A673 (cell line): ENCODE measurements at regions not wholly inside any gene's neighbourhood (a gene's known extent, or its start where the extent isn't known, plus 50 kb on each side); places are given as distances from the start of the nearest gene placed in this dataset.

ENCODE experiments used
- BruUV-seq: library from RNA; stranded (reverse); fragments of 400-500 nt; replicated peaks from 2 replicates; lab custom pipeline; 2021; lab: Mats Ljungman, UMichigan
- CTCF ChIA-PET: fragments of 300-600 bp; sonication (Branson Sonifier 250); formaldehyde crosslinking; loops from one replicate; lab custom pipeline; 2022; ENCODE audit warnings: antibody characterized with exemption; lab: Charles Lee
- POLR2A ChIA-PET: fragments of 300-600 bp; sonication (Branson Sonifier 250); formaldehyde crosslinking; loops from one replicate; lab custom pipeline; 2022; ENCODE audit warnings: antibody characterized with exemption; ENCODE audit not compliant: low non-redundant PET; lab: Charles Lee
- DNase-seq: peaks from one replicate; pipeline ENCODE4 v3.0.0-alpha.2; 2015; ENCODE audit warnings: low spot score
- H3K27ac ChIP-seq: fragments of 200-600 bp; sonication (generic); 2 replicates; pipeline ENCODE4 v1.5.1; 2016; ENCODE audit warnings: mixed run types, low read depth, mild to moderate bottlenecking, mixed read lengths, antibody characterized with exemption, low read length; ENCODE audit not compliant: poor library complexity, severe bottlenecking
- H3K27me3 ChIP-seq: fragments of 200-600 bp; sonication (generic); replicated peaks from 2 replicates; pipeline ENCODE4 v1.6.1; 2017; ENCODE audit warnings: mixed run types, low read depth, mild to moderate bottlenecking, mixed read lengths, antibody characterized with exemption, low read length; ENCODE audit not compliant: insufficient read depth, poor library complexity
- H3K36me3 ChIP-seq: fragments of 200-600 bp; sonication (generic); 2 replicates; pipeline ENCODE4 v1.6.1; 2016; ENCODE audit warnings: mixed run types, mild to moderate bottlenecking, mixed read lengths, antibody characterized with exemption, low read length; ENCODE audit not compliant: insufficient read depth, poor library complexity, severe bottlenecking
- H3K4me1 ChIP-seq: fragments of 200-600 bp; sonication (generic); 2 replicates; pipeline ENCODE4 v1.6.1; 2017; ENCODE audit warnings: mixed run types, mild to moderate bottlenecking, mixed read lengths, antibody characterized with exemption, low read length; ENCODE audit not compliant: insufficient read depth, poor library complexity, severe bottlenecking
- H3K4me3 ChIP-seq: fragments of 200-600 bp; sonication (generic); 2 replicates; pipeline ENCODE4 v1.5.1; 2016; ENCODE audit warnings: low read depth, mixed run types, mild to moderate bottlenecking, mixed read lengths, low read length; ENCODE audit not compliant: poor library complexity, severe bottlenecking
- H3K9me3 ChIP-seq: fragments of 200-600 bp; sonication (generic); 2 replicates; pipeline ENCODE4 v1.6.1; 2016; ENCODE audit warnings: mixed run types, low read depth, mild to moderate bottlenecking, mixed read lengths, antibody characterized with exemption, low read length; ENCODE audit not compliant: poor library complexity, severe bottlenecking
- EZH2 ChIP-seq: fragments of 200-600 bp; sonication (generic); IDR thresholded peaks from 2 replicates; pipeline ENCODE4 v1.6.1; 2017; ENCODE audit warnings: borderline replicate concordance, low read depth, mild to moderate bottlenecking, mixed read lengths, antibody characterized with exemption, low read length; ENCODE audit not compliant: poor library complexity, severe bottlenecking
- intact Hi-C: fragments of 100-400 bp; cut with micrococcal nuclease; formaldehyde crosslinking; loops from one replicate; pipeline ENCODE4 v1.10.0; 2022; ENCODE audit not compliant: unreplicated experiment
- TF ChIP-seq, protein P1 (sequence below): fragments of 300-800, 200-600 bp; sonication (generic); conservative IDR thresholded peaks from 2 replicates; pipeline ENCODE4 v1.5.1; 2017; ENCODE audit warnings: low read depth, mild to moderate bottlenecking, antibody characterized with exemption, low read length, moderate library complexity, mixed read lengths

DNA sequence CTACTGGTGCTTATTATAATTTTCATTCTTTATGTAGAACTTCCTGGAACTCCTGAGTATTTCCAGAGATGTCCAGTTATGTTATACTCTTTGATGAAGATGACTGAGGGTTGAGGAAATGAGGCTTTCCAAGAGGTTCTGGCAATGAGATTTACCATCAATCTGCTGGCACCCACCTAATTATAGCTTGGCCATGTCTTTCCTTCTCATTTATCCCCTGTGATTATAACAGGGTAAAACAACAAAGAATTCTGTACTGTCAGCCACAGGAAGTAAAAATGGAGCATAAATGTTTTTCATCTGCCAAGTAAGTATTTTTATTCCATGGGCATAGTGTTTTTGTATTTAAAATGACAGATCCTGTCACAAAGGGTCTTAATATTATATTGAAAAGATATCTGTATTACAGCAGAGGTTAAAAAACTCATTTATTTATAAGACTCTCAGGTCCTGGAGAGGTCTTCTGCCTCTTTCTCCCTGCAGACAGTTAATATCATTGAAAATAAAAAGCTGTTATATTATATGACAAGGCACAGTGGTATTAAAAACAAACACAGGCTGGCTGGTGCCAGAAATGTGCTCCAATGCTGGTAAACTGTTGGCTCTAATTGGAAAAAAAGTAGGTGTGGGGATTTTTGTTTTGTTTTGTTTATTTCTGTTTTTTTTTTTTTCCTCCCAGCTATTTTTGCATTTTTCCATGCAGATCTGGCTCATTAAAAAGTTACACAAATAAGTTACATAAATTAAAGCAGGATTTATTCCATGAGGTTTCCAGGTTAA is 1764.1 kb upstream of the CELF4 start:
- ChIA-PET POLR2A (interaction anchor here (0.7 kb wide), 2 partner anchors 44 to 677 kb away, joined by 3 to 5 read pairs; no protein-coding TSS in a partner anchor), CTCF (no interaction called here)
- H3K36me3 ChIP-seq: no peaks in the 10 kb centered on the region
- no TSS peak for BruUV-seq
- no peaks in the 10 kb centered on the region for H3K4me1 ChIP-seq
- no peaks in the 10 kb centered on the region for H3K27me3 ChIP-seq
- no peak for TF ChIP-seq EZH2
- TF ChIP-seq, protein P1, sequence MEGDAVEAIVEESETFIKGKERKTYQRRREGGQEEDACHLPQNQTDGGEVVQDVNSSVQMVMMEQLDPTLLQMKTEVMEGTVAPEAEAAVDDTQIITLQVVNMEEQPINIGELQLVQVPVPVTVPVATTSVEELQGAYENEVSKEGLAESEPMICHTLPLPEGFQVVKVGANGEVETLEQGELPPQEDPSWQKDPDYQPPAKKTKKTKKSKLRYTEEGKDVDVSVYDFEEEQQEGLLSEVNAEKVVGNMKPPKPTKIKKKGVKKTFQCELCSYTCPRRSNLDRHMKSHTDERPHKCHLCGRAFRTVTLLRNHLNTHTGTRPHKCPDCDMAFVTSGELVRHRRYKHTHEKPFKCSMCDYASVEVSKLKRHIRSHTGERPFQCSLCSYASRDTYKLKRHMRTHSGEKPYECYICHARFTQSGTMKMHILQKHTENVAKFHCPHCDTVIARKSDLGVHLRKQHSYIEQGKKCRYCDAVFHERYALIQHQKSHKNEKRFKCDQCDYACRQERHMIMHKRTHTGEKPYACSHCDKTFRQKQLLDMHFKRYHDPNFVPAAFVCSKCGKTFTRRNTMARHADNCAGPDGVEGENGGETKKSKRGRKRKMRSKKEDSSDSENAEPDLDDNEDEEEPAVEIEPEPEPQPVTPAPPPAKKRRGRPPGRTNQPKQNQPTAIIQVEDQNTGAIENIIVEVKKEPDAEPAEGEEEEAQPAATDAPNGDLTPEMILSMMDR: no peak
- H3K4me3 ChIP-seq: no peak overlapping the region
- H3K27ac ChIP-seq: no peak overlapping the region
- DNase-seq: no peak
- no peaks in the 10 kb centered on the region for H3K9me3 ChIP-seq
- intact Hi-C loops: no loop called here

DNA sequence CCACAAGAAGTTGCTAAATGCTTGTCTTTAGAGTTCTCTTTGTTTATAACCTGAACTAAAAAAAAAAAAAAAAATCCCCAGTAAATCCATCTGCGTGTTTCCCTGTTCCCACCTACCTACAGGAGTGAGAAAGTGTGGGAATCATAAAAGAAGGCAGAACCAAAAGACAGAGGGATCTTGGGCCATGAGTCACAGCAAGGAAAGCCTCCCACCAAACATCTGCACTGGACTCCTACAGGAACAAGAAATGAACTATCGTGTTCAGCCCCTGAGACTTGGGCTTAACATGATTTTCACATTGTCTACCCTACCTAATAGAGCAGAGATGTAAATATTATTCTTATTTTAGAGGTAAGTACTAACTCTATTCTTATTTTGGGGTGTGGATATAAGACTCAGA is 1761.2 kb upstream of the CELF4 start:
- ChIA-PET CTCF (no interaction called here), POLR2A (no interaction called here)
- Histone ChIP-seq H3K36me3 (no peaks in the 10 kb centered on the region), H3K4me3 (no peak overlapping the region), H3K27ac (no peak overlapping the region), H3K27me3 (no peaks in the 10 kb centered on the region), H3K4me1 (no peaks in the 10 kb centered on the region), H3K9me3 (no peaks in the 10 kb centered on the region)
- no TSS peak for BruUV-seq
- intact Hi-C loops: no loop called here
- TF ChIP-seq, protein P1: no peak
- no peak for TF ChIP-seq EZH2
- DNase-seq: no peak

DNA sequence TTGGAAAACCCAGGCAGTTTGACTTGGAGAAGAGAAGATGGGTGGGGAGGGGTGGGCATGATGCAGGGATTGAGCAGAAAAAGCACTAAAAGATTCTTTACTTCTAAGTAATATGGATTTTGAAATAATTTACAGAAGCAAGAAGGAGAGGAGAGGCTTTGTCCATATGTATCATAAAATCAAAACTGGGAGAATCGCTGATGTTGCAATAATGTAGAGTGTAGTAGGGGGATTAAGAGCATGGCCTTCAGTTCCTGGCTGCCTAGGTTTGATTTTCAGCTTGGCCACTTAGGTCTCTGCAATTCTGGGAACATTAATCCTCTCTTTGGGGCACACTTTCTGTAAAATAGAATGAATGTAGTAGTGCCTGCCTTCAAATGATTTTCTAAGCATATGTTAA is 1760.4 kb upstream of the CELF4 start:
- Histone ChIP-seq H3K36me3 (no peaks in the 10 kb centered on the region), H3K27me3 (no peaks in the 10 kb centered on the region), H3K27ac (no peak overlapping the region), H3K4me1 (no peaks in the 10 kb centered on the region), H3K4me3 (no peak overlapping the region), H3K9me3 (no peaks in the 10 kb centered on the region)
- ChIA-PET CTCF (no interaction called here), POLR2A (no interaction called here)
- intact Hi-C loops: no loop called here
- no peak for TF ChIP-seq EZH2
- BruUV-seq: no TSS peak
- DNase-seq: no peak
